Left lung (tissue), 4 donors: ENCODE measurements at regions not wholly inside any gene's neighbourhood (a gene's known extent, or its start where the extent isn't known, plus 50 kb on each side); places are given as distances from the start of the nearest gene placed in this dataset.

Experiments used
- ATAC-seq: fragments of 200-7000 bp; cut with Tn5 transposase; one replicate; pipeline ENCODE4 v1.9.1; 2020; ENCODE audit warnings: moderate library complexity
- DNase-seq, 4 donors: peaks; one replicate each; pipeline ENCODE4 v3.0.0-alpha.2; 2013 to 2020
- H3K27ac ChIP-seq, 2 donors: fragments of 200-600 bp; sonication (generic) in 1 of 2; one replicate each; pipeline versions ENCODE4 v1.5.0 to v1.8.0; 2020 to 2021
- H3K27me3 ChIP-seq, 2 donors: fragments of 200-600 bp; sonication (generic) in 1 of 2; one replicate each; pipeline versions ENCODE4 v1.5.0 to v1.8.0; 2020 to 2021
- H3K36me3 ChIP-seq, 2 donors: fragments of 200-600 bp; sonication (generic) in 1 of 2; one replicate each; pipeline versions ENCODE4 v1.5.0 to v1.8.0; 2020 to 2021
- H3K4me1 ChIP-seq, 2 donors: fragments of 200-600 bp; one replicate each; pipeline ENCODE4 v1.8.0; 2021
- H3K4me3 ChIP-seq, 2 donors: fragments of 200-600 bp; sonication (generic) in 1 of 2; one replicate each; pipeline versions ENCODE4 v1.5.0 to v1.8.0; 2020 to 2021; ENCODE audit warnings: mild to moderate bottlenecking in 1 of 2
- H3K9me3 ChIP-seq, 2 donors: fragments of 200-600 bp; sonication (generic) in 1 of 2; one replicate each; pipeline versions ENCODE4 v1.5.0 to v1.8.0; 2020 to 2021
- intact Hi-C, 2 donors: fragments of 100-400 bp; cut with DNase I; formaldehyde crosslinking; loops; one replicate each; pipeline versions ENCODE4 v1.11.2 to v1.14.2; 2022
- TF ChIP-seq, protein P1 (sequence below), 2 donors: fragments of 200-600 bp; sonication (generic) in 1 of 2; IDR thresholded peaks; one replicate each; pipeline versions ENCODE4 v1.5.0 to v1.8.0; 2021; ENCODE audit warnings: antibody characterized with exemption in 2 of 2
- donor health status: DM: no; HTN: yes; CAD: no.
- donor health status: DM: no; HTN: no; CAD: no.

DNA sequence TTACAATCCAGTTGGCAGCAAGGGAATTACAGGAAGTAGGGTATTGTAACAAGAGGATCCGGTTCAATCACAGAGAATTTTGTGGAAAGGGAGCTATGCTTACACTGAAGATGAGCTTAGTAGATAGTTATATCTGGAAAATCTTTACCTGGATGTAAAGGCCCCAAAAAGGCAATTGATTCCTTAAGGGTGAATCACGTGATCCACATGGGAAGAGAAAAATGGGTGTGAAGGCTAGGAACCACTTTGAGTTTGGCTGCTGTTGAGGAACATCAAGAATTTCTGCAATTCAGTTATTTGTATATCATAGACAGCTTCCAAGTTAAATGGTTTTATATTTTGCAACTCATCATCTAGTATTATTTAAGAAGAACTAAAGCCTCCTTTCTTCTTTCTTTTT, 194.0 kb upstream of the ARHGAP24 start:
- no peaks in the 10 kb centered on the region for H3K4me1 ChIP-seq
- H3K36me3 ChIP-seq, result no peaks in the 10 kb centered on the region
- DNase-seq (no peak), ATAC-seq (no peak)
- H3K9me3 ChIP-seq, result peaks cover 0 to 3% of the 10 kb centered on the region in 2 donors
- TF ChIP-seq, protein P1, sequence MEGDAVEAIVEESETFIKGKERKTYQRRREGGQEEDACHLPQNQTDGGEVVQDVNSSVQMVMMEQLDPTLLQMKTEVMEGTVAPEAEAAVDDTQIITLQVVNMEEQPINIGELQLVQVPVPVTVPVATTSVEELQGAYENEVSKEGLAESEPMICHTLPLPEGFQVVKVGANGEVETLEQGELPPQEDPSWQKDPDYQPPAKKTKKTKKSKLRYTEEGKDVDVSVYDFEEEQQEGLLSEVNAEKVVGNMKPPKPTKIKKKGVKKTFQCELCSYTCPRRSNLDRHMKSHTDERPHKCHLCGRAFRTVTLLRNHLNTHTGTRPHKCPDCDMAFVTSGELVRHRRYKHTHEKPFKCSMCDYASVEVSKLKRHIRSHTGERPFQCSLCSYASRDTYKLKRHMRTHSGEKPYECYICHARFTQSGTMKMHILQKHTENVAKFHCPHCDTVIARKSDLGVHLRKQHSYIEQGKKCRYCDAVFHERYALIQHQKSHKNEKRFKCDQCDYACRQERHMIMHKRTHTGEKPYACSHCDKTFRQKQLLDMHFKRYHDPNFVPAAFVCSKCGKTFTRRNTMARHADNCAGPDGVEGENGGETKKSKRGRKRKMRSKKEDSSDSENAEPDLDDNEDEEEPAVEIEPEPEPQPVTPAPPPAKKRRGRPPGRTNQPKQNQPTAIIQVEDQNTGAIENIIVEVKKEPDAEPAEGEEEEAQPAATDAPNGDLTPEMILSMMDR (IDR thresholded peaks at IDR 0.05), result no peak
- intact Hi-C loops, result no loop called here
- no peak overlapping the region for H3K4me3 ChIP-seq
- H3K27me3 ChIP-seq, result no peaks in the 10 kb centered on the region
- H3K27ac ChIP-seq, result no peak overlapping the region

DNA sequence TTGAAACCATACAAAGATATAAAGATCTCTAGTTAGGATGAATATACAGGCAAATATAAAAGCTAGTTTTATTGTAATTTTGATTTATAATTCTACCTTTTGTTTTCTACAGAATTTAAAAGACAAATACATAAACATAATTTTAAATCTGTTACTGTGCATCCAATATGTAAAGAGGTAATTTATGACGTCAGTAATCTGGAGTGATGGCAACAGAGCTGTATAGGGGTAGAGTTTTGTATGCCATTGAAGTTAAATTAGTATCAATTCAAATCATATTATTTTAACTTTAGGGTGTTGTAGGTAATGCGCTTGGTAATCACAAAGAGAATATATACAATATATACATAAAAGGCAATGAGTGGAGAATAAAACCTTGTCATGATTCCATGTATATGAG, 183.7 kb upstream of the ARHGAP24 start:
- intact Hi-C loops, result no loop called here
- TF ChIP-seq, protein P1 (IDR thresholded peaks at IDR 0.05), result no peak
- no peak for DNase-seq

DNA sequence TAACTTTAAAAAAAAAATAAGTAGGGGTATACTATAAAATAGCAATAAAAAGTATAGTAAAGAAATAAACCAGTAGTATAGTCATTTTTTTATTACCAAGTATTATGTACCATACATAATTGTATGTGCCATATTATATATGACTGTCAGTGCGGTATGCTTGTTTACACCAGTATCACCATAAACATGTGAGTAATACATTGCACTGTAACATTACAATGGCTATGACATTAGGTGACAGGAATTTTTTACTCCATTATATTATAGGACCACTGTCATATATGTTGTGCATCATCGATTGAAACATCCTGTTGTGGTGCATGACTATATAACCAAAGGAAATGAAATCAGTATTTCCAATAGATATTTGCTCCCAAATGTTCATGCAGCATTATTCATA, 176.9 kb upstream of the ARHGAP24 start:
- ATAC-seq, result no peak
- Histone ChIP-seq H3K4me3 (no peak overlapping the region), H3K9me3 (no peaks in the 10 kb centered on the region), H3K27me3 (no peaks in the 10 kb centered on the region), H3K4me1 (no peaks in the 10 kb centered on the region), H3K27ac (no peak overlapping the region), H3K36me3 (no peaks in the 10 kb centered on the region)
- DNase-seq, result no peak
- intact Hi-C loops, result no loop called here
- TF ChIP-seq, protein P1 (IDR thresholded peaks at IDR 0.05), result no peak

More for the DNA sequence above, 183.7 kb upstream of the ARHGAP24 start:
- Histone ChIP-seq H3K36me3 (no peaks in the 10 kb centered on the region), H3K4me1 (no peaks in the 10 kb centered on the region), H3K9me3 (peaks cover 0 to 16% of the 10 kb centered on the region in 2 donors), H3K27ac (no peak overlapping the region), H3K27me3 (no peaks in the 10 kb centered on the region), H3K4me3 (no peak overlapping the region)
- ATAC-seq, result no peak

DNA sequence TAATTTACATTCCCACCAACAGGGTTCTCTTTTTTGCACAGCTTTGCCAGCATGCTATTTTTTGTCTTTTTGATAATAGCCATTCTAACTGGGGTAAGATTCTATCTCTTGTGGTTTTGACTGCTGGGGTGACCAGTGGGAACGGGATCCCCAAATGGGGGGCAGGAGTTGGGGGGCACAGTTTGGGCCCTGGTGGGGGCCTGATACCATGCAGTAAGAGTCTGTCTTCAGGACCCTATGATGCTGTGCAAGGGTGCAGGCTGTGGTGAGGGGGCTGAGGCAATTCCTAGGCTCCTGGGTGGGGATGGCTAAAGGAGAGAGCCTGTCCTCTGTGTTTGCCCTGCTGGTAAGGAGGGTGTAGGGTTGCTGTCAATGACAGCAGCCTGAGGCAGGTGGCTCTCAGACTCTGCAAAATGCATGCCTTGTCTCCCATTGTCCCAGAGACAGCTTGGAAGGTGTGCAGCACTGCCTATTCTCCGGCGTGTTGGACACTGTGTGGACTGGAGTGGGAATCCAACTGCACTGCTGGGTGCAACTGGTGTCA, 172.7 kb upstream of the ARHGAP24 start:
- Histone ChIP-seq H3K9me3 (no peaks in the 10 kb centered on the region), H3K27me3 (no peaks in the 10 kb centered on the region), H3K4me3 (no peak overlapping the region), H3K4me1 (no peaks in the 10 kb centered on the region), H3K27ac (no peak overlapping the region), H3K36me3 (no peaks in the 10 kb centered on the region)
- TF ChIP-seq, protein P1 (IDR thresholded peaks at IDR 0.05), result no peak
- DNase-seq, result peak in 1 of 4 donors; percentile 24
- ATAC-seq, result no peak
- intact Hi-C loops, result no loop called here

DNA sequence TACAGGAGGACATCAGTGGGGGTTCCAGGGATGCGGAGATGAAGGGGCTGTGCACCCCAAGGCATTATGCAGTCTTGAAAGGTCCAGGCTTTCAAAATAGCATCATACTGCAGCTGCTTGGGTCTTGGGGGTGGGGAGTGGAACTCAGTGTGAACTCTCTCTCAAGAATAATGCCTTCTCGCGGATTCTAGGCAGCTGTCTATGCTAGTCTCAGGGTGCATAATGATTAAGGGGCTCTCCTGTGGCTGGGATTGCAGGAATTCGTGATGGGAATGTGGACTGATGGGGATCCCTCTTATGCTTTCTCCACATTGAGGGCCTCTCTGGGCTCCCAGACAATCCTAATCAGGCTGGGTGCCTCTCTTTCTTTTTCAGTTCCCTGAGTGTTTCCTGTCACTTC, 172.2 kb upstream of the ARHGAP24 start:
- H3K36me3 ChIP-seq, result no peaks in the 10 kb centered on the region
- DNase-seq, result no peak
- no peak for ATAC-seq

More for the DNA sequence above, 172.2 kb upstream of the ARHGAP24 start:
- H3K27me3 ChIP-seq, result no peaks in the 10 kb centered on the region
- TF ChIP-seq, protein P1 (IDR thresholded peaks at IDR 0.05), result no peak
- H3K4me1 ChIP-seq, result no peaks in the 10 kb centered on the region
- intact Hi-C loops, result no loop called here
- no peaks in the 10 kb centered on the region for H3K9me3 ChIP-seq
- H3K4me3 ChIP-seq, result no peak overlapping the region
- H3K27ac ChIP-seq, result no peak overlapping the region
